ENCODE measurements at regions not wholly inside any gene's neighbourhood (a gene's known extent, or its start where the extent isn't known, plus 50 kb on each side); places are given as distances from the start of the nearest gene placed in this dataset.

GRCh38 chr10:125549653-125550052 is 133.3 kb downstream of the TEX36 start:
- WGBS, 2 donors (ENCODE audit: extremely low coverage in 2 of 2, insufficient read length in 2 of 2, insufficient replicate concordance in 1 of 2) = no CpG with 5 or more reads among the region's 7 CpGs
- Histone ChIP-seq H2BK12ac (ENCODE audit: low read length) (no peak overlapping the region), H3K9ac (ENCODE audit: low read depth, low read length, poor library complexity) (no peak overlapping the region), H4K91ac (ENCODE audit: low read depth, low read length, poor library complexity) (no peak overlapping the region), H3K18ac (ENCODE audit: low read length) (no peak overlapping the region), H2AFZ (ENCODE audit: low read length) (no peak overlapping the region), H2AK5ac (ENCODE audit: low read depth, low read length) (no peak overlapping the region), H3K27me3 (ENCODE audit: control insufficient read depth in 3 of 3, insufficient read depth in 3 of 3, low read depth in 1 of 3, low read length in 3 of 3) (peaks cover 0 to 38% (median 0%) of the 10 kb centered on the region in 3 experiments), H3K4me3 (ENCODE audit: low read length in 2 of 2) (no peak overlapping the region), H3K27ac (replicated peaks; ENCODE audit: low read length) (no peak overlapping the region), H3K79me1 (ENCODE audit: low read depth, low read length) (no peaks in the 10 kb centered on the region), H3K36me3 (replicated peaks in 1 of 2; ENCODE audit: control insufficient read depth in 2 of 2, insufficient read depth in 2 of 2, low read length in 2 of 2) (no peaks in the 10 kb centered on the region), H3K4ac (ENCODE audit: low read length) (no peak overlapping the region), H2BK5ac (ENCODE audit: low read length) (no peak overlapping the region), H3K9me3 (replicated peaks in 1 of 2; ENCODE audit: control insufficient read depth in 2 of 2, insufficient read depth in 1 of 2, low read depth in 1 of 2, low read length in 2 of 2) (no peaks in the 10 kb centered on the region), H2BK120ac (ENCODE audit: low read depth, low read length) (no peak overlapping the region), H3K23ac (ENCODE audit: low read depth, low read length, poor library complexity) (no peak overlapping the region), H4K8ac (ENCODE audit: low read depth, low read length) (no peak overlapping the region), H3K14ac (ENCODE audit: low read length) (no peak overlapping the region), H3K4me1 (ENCODE audit: control insufficient read depth in 2 of 2, insufficient read depth in 1 of 2, low read depth in 1 of 2, low read length in 2 of 2) (peaks cover 0 to 2% of the 10 kb centered on the region in 2 donors), H3K4me2 (ENCODE audit: insufficient read depth, low read length, poor library complexity, severe bottlenecking) (no peak overlapping the region), H2BK15ac (ENCODE audit: low read length) (no peak overlapping the region)
- no peak for DNase-seq (ENCODE audit: low spot score)

DNA sequence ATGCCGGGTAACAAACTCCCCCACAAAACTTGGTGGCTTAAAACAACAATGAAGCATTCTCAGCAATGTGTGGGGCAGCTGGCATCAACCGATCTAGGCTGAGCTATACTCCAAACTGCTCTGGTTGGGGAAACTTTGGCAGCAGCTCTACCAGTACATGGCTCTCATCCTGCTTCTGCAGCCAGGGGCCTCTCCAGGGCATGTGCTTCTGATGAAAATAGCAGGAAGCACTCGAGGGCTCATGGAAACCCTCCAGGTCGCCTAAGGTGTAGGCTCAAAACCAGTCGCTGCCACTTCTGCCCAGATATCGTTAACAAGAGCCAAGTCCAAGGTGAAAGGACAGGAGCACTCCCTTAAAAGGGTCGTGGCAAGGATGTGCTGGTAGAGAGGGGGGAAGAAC is 134.1 kb downstream of the TEX36 start:
- H3K36me3 ChIP-seq (replicated peaks in 1 of 2; ENCODE audit: control insufficient read depth in 2 of 2, insufficient read depth in 2 of 2, low read length in 2 of 2) = no peaks in the 10 kb centered on the region
- peaks cover 0 to 2% of the 10 kb centered on the region in 2 donors for H3K4me1 ChIP-seq (ENCODE audit: control insufficient read depth in 2 of 2, insufficient read depth in 1 of 2, low read depth in 1 of 2, low read length in 2 of 2)
- H3K4me3 ChIP-seq (ENCODE audit: low read length in 2 of 2) = no peak overlapping the region
- no peak overlapping the region for H3K4ac ChIP-seq (ENCODE audit: low read length)
- H4K8ac ChIP-seq (ENCODE audit: low read depth, low read length) = no peak overlapping the region
- no CpG with 5 or more reads among the region's 7 CpGs for WGBS, 2 donors (ENCODE audit: extremely low coverage in 2 of 2, insufficient read length in 2 of 2, insufficient replicate concordance in 1 of 2)
- H3K14ac ChIP-seq (ENCODE audit: low read length) = no peak overlapping the region
- no peak overlapping the region for H2BK15ac ChIP-seq (ENCODE audit: low read length)
- no peak overlapping the region for H2AK5ac ChIP-seq (ENCODE audit: low read depth, low read length)
- no peaks in the 10 kb centered on the region for H3K79me1 ChIP-seq (ENCODE audit: low read depth, low read length)
- no peaks in the 10 kb centered on the region for H3K9me3 ChIP-seq (replicated peaks in 1 of 2; ENCODE audit: control insufficient read depth in 2 of 2, insufficient read depth in 1 of 2, low read depth in 1 of 2, low read length in 2 of 2)
- DNase-seq (ENCODE audit: low spot score) = no peak
- no peak overlapping the region for H3K4me2 ChIP-seq (ENCODE audit: insufficient read depth, low read length, poor library complexity, severe bottlenecking)
- H2AFZ ChIP-seq (ENCODE audit: low read length) = no peak overlapping the region
- H4K91ac ChIP-seq (ENCODE audit: low read depth, low read length, poor library complexity) = no peak overlapping the region
- H3K18ac ChIP-seq (ENCODE audit: low read length) = no peak overlapping the region
- no peak overlapping the region for H2BK120ac ChIP-seq (ENCODE audit: low read depth, low read length)
- H3K9ac ChIP-seq (ENCODE audit: low read depth, low read length, poor library complexity) = no peak overlapping the region
- H3K23ac ChIP-seq (ENCODE audit: low read depth, low read length, poor library complexity) = no peak overlapping the region
- no peak overlapping the region for H3K27ac ChIP-seq (replicated peaks; ENCODE audit: low read length)
- no peak overlapping the region for H2BK12ac ChIP-seq (ENCODE audit: low read length)
- H3K27me3 ChIP-seq (ENCODE audit: control insufficient read depth in 3 of 3, insufficient read depth in 3 of 3, low read depth in 1 of 3, low read length in 3 of 3) = peaks cover 0 to 36% (median 0%) of the 10 kb centered on the region in 3 experiments
- H2BK5ac ChIP-seq (ENCODE audit: low read length) = no peak overlapping the region

DNA sequence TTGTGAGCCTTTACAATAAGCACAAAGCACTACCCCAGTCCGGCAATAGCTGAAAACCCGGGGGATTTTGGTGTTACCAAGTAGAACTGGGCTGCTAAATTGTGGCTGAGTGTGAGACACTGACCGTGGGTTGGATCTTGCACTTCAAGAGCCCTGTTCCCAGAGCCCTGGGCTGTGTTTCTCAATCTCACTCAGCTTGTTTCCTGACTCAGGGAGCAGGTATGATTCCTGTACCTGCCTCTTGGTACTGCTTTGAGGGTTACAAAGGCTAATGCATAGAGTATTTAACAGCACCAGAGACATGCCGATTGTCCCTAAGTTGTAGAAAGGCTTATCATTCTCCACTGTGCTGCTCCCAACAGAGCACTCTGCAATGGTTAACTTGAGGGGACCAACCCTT is 134.6 kb downstream of the TEX36 start:
- no peak overlapping the region for H2BK12ac ChIP-seq (ENCODE audit: low read length)
- H2BK120ac ChIP-seq (ENCODE audit: low read depth, low read length) = no peak overlapping the region
- H3K4me1 ChIP-seq (ENCODE audit: control insufficient read depth in 2 of 2, insufficient read depth in 1 of 2, low read depth in 1 of 2, low read length in 2 of 2) = peaks cover 0 to 2% of the 10 kb centered on the region in 2 donors
- peaks cover 0 to 41% (median 0%) of the 10 kb centered on the region in 3 experiments for H3K27me3 ChIP-seq (ENCODE audit: control insufficient read depth in 3 of 3, insufficient read depth in 3 of 3, low read depth in 1 of 3, low read length in 3 of 3)
- H4K91ac ChIP-seq (ENCODE audit: low read depth, low read length, poor library complexity) = no peak overlapping the region
- H2AK5ac ChIP-seq (ENCODE audit: low read depth, low read length) = no peak overlapping the region
- H3K4me2 ChIP-seq (ENCODE audit: insufficient read depth, low read length, poor library complexity, severe bottlenecking) = no peak overlapping the region
- no peak overlapping the region for H3K14ac ChIP-seq (ENCODE audit: low read length)
- H3K9me3 ChIP-seq (replicated peaks in 1 of 2; ENCODE audit: control insufficient read depth in 2 of 2, insufficient read depth in 1 of 2, low read depth in 1 of 2, low read length in 2 of 2) = no peaks in the 10 kb centered on the region
- no peak overlapping the region for H2BK15ac ChIP-seq (ENCODE audit: low read length)
- no peak overlapping the region for H3K9ac ChIP-seq (ENCODE audit: low read depth, low read length, poor library complexity)
- H2BK5ac ChIP-seq (ENCODE audit: low read length) = no peak overlapping the region
- H3K4ac ChIP-seq (ENCODE audit: low read length) = no peak overlapping the region
- H3K36me3 ChIP-seq (replicated peaks in 1 of 2; ENCODE audit: control insufficient read depth in 2 of 2, insufficient read depth in 2 of 2, low read length in 2 of 2) = no peaks in the 10 kb centered on the region
- H3K79me1 ChIP-seq (ENCODE audit: low read depth, low read length) = no peaks in the 10 kb centered on the region
- H3K23ac ChIP-seq (ENCODE audit: low read depth, low read length, poor library complexity) = no peak overlapping the region
- WGBS, 2 donors (ENCODE audit: extremely low coverage in 2 of 2, insufficient read length in 2 of 2, insufficient replicate concordance in 1 of 2) = no CpG with 5 or more reads among the region's 4 CpGs
- no peak overlapping the region for H2AFZ ChIP-seq (ENCODE audit: low read length)
- H3K18ac ChIP-seq (ENCODE audit: low read length) = no peak overlapping the region
- no peak overlapping the region for H3K4me3 ChIP-seq (ENCODE audit: low read length in 2 of 2)
- H3K27ac ChIP-seq (replicated peaks; ENCODE audit: low read length) = no peak overlapping the region
- no peak overlapping the region for H4K8ac ChIP-seq (ENCODE audit: low read depth, low read length)
- no peak for DNase-seq (ENCODE audit: low spot score)

DNA sequence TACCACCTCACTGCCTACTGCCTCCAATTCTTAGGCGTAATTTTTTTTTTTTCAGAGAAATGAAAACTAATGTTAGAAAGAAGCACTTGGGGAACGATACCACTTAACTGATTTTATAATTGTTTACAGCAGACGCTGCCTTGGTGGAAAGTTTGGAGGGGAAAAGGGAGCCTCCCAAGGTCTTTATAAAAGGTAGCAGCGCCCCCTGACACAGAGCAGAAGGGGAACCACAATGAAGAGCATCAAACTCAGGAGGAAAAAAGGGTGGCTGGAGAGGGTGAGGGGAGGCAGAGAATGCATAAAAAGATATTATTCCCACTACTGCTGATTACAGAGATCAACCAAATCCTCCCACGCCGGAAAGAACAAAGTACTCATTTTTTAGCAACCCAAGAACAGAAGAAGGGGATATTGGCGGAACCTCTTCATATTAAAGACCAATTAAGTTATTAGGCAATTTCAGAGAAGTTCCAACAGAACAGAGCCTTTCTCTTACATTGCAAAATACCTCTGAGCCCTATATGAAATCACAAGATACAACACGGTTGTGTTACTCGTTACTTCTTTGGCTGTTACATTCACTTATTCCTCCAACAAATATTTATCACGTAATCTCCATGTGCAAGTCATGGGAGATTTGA is 135.8 kb downstream of the TEX36 start:
- no peak overlapping the region for H2BK5ac ChIP-seq (ENCODE audit: low read length)
- H4K8ac ChIP-seq (ENCODE audit: low read depth, low read length) = no peak overlapping the region
- H3K27me3 ChIP-seq (ENCODE audit: control insufficient read depth in 3 of 3, insufficient read depth in 3 of 3, low read depth in 1 of 3, low read length in 3 of 3) = peaks cover 0 to 45% (median 0%) of the 10 kb centered on the region in 3 experiments
- H2AK5ac ChIP-seq (ENCODE audit: low read depth, low read length) = no peak overlapping the region
- no peak overlapping the region for H3K4me3 ChIP-seq (ENCODE audit: low read length in 2 of 2)
- no peak overlapping the region for H3K4ac ChIP-seq (ENCODE audit: low read length)
- no peak overlapping the region for H4K91ac ChIP-seq (ENCODE audit: low read depth, low read length, poor library complexity)
- no CpG with 5 or more reads among the region's 10 CpGs for WGBS, 2 donors (ENCODE audit: extremely low coverage in 2 of 2, insufficient read length in 2 of 2, insufficient replicate concordance in 1 of 2)
- DNase-seq (ENCODE audit: low spot score) = no peak
- no peak overlapping the region for H2BK12ac ChIP-seq (ENCODE audit: low read length)
- no peak overlapping the region for H2BK15ac ChIP-seq (ENCODE audit: low read length)
- no peak overlapping the region for H2BK120ac ChIP-seq (ENCODE audit: low read depth, low read length)
- no peaks in the 10 kb centered on the region for H3K9me3 ChIP-seq (replicated peaks in 1 of 2; ENCODE audit: control insufficient read depth in 2 of 2, insufficient read depth in 1 of 2, low read depth in 1 of 2, low read length in 2 of 2)
- H3K14ac ChIP-seq (ENCODE audit: low read length) = no peak overlapping the region
- H3K18ac ChIP-seq (ENCODE audit: low read length) = no peak overlapping the region
- no peaks in the 10 kb centered on the region for H3K36me3 ChIP-seq (replicated peaks in 1 of 2; ENCODE audit: control insufficient read depth in 2 of 2, insufficient read depth in 2 of 2, low read length in 2 of 2)
- no peak overlapping the region for H3K9ac ChIP-seq (ENCODE audit: low read depth, low read length, poor library complexity)
- no peak overlapping the region for H3K23ac ChIP-seq (ENCODE audit: low read depth, low read length, poor library complexity)
- no peak overlapping the region for H2AFZ ChIP-seq (ENCODE audit: low read length)
- peaks cover 0 to 2% of the 10 kb centered on the region in 2 donors for H3K4me1 ChIP-seq (ENCODE audit: control insufficient read depth in 2 of 2, insufficient read depth in 1 of 2, low read depth in 1 of 2, low read length in 2 of 2)
- no peak overlapping the region for H3K27ac ChIP-seq (replicated peaks; ENCODE audit: low read length)
- no peaks in the 10 kb centered on the region for H3K79me1 ChIP-seq (ENCODE audit: low read depth, low read length)
- no peak overlapping the region for H3K4me2 ChIP-seq (ENCODE audit: insufficient read depth, low read length, poor library complexity, severe bottlenecking)

Measured in neuronal stem cell (in vitro differentiated cells).